Nephron (organoid): ENCODE measurements at regions not wholly inside any gene's neighbourhood (a gene's known extent, or its start where the extent isn't known, plus 50 kb on each side); places are given as distances from the start of the nearest gene placed in this dataset.
"Not testable (repeated sequence)": the region's sequence is repeated elsewhere in the genome, so short reads cannot be mapped to it uniquely, and the experiment has no call there.

Experiments
- H3K27ac Mint-ChIP-seq, 3 experiments: 2 replicates each; pipeline ENCODE4 v1.8.0; 2020; ENCODE audit warnings: mixed read lengths in 3 of 3, mild to moderate bottlenecking in 2 of 3, moderate library complexity in 1 of 3
- H3K27me3 Mint-ChIP-seq: 2 replicates; pipeline ENCODE4 v1.8.0; 2021; ENCODE audit warnings: low read depth, mild to moderate bottlenecking, moderate library complexity, mixed read lengths
- H3K36me3 Mint-ChIP-seq: 2 replicates; pipeline ENCODE4 v1.8.0; 2020; ENCODE audit warnings: low read depth, mixed read lengths
- H3K4me1 Mint-ChIP-seq: 2 replicates; pipeline ENCODE4 v1.8.0; 2020; ENCODE audit warnings: mixed read lengths
- H3K4me3 Mint-ChIP-seq, 3 experiments: 2 replicates each; pipeline ENCODE4 v1.8.0; 2020; ENCODE audit warnings: mild to moderate bottlenecking in 3 of 3, mixed read lengths in 3 of 3, moderate library complexity in 2 of 3
- H3K9me3 Mint-ChIP-seq: 2 replicates; pipeline ENCODE4 v1.8.0; 2020; ENCODE audit warnings: mixed read lengths
- CTCF ChIP-seq, 3 experiments: fragments of 200-600 bp; sonication (generic); IDR thresholded peaks; one replicate each; pipeline ENCODE4 v1.5.0; 2021; ENCODE audit warnings: antibody characterized with exemption in 3 of 3; ENCODE audit not compliant: unreplicated experiment in 3 of 3

- Mint-ChIP-seq H3K36me3 (no peaks in the 10 kb centered on the region), H3K27ac (no peak overlapping the region), H3K27me3 (no peaks in the 10 kb centered on the region), H3K9me3 (peaks cover 2% of the 10 kb centered on the region), H3K4me1 (no peaks in the 10 kb centered on the region), H3K4me3 (no peak overlapping the region)
- no peak for TF ChIP-seq CTCF (IDR thresholded peaks at IDR 0.05; ENCODE audit: unreplicated experiment in 3 of 3)
Measured at GRCh38 chr12:17918013-17918412, 172.0 kb downstream of the RERGL start.

- no peak for TF ChIP-seq CTCF (IDR thresholded peaks at IDR 0.05; ENCODE audit: unreplicated experiment in 3 of 3)
- Mint-ChIP-seq H3K36me3 (no peaks in the 10 kb centered on the region), H3K4me1 (no peaks in the 10 kb centered on the region), H3K4me3 (no peak overlapping the region), H3K27ac (no peak overlapping the region), H3K27me3 (no peaks in the 10 kb centered on the region), H3K9me3 (no peaks in the 10 kb centered on the region)
Measured at GRCh38 chr12:17884581-17884980, 205.4 kb downstream of the RERGL start.

GRCh38 chr12:17878714-17879113, 211.3 kb downstream of the RERGL start:
- Mint-ChIP-seq H3K4me1 (no peaks in the 10 kb centered on the region), H3K27me3 (no peaks in the 10 kb centered on the region), H3K27ac (no peak overlapping the region), H3K36me3 (no peaks in the 10 kb centered on the region), H3K4me3 (no peak overlapping the region), H3K9me3 (peaks cover 6% of the 10 kb centered on the region)
- TF ChIP-seq CTCF (IDR thresholded peaks at IDR 0.05; ENCODE audit: unreplicated experiment in 3 of 3), result no peak

GRCh38 chr12:17875230-17875629, 214.8 kb downstream of the RERGL start:
- Mint-ChIP-seq H3K27ac (no peak overlapping the region), H3K9me3 (peaks cover 12% of the 10 kb centered on the region), H3K4me1 (no peaks in the 10 kb centered on the region), H3K27me3 (no peaks in the 10 kb centered on the region), H3K36me3 (no peaks in the 10 kb centered on the region), H3K4me3 (no peak overlapping the region)
- TF ChIP-seq CTCF (IDR thresholded peaks at IDR 0.05; ENCODE audit: unreplicated experiment in 3 of 3), result no peak

- no peak overlapping the region for H3K4me3 Mint-ChIP-seq
- no peaks in the 10 kb centered on the region for H3K4me1 Mint-ChIP-seq
- H3K27ac Mint-ChIP-seq, result no peak overlapping the region
- peaks cover 11% of the 10 kb centered on the region for H3K9me3 Mint-ChIP-seq
- no peaks in the 10 kb centered on the region for H3K36me3 Mint-ChIP-seq
- no peaks in the 10 kb centered on the region for H3K27me3 Mint-ChIP-seq
- no peak for TF ChIP-seq CTCF (IDR thresholded peaks at IDR 0.05; ENCODE audit: unreplicated experiment in 3 of 3)
Measured at GRCh38 chr12:17866802-17867201, 223.2 kb downstream of the RERGL start.

- H3K9me3 Mint-ChIP-seq, H3K4me3 Mint-ChIP-seq, H3K4me1 Mint-ChIP-seq, H3K27ac Mint-ChIP-seq, H3K27me3 Mint-ChIP-seq, H3K36me3 Mint-ChIP-seq: not testable (repeated sequence)
Measured at GRCh38 chr12:17855548-17855947, 234.4 kb downstream of the RERGL start.
